ENCODE measurements at regions not wholly inside any gene's neighbourhood (a gene's known extent, or its start where the extent isn't known, plus 50 kb on each side); places are given as distances from the start of the nearest gene placed in this dataset.

DNA sequence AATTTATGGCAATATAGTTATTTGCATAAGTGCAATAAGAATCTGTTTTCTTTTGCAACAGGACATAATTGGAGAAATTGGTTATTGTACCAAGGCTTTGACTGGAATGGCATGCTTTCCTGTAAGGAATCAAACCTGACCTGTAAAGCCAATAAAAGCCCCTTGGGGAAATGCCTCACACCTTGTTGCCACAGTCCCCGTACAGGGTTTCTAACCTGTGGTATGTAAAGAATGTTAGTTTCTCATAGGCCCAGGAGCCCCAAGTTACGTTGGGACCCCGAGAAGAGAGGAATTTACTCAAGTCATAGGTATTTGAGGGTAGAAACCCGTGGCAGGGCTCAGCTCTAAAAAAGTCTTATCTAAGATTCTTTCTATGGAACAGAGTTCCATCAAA lies 441.4 kb downstream of the IGSF11 start:
- no peaks in the 10 kb centered on the region for H3K4me1 ChIP-seq (ENCODE audit: low read depth)
- no peak overlapping the region for H3K27ac ChIP-seq
- no peaks in the 10 kb centered on the region for H3K27me3 ChIP-seq
- H3K36me3 ChIP-seq = no peaks in the 10 kb centered on the region
- H3K4me3 ChIP-seq = no peak overlapping the region
- TF ChIP-seq, protein P1, sequence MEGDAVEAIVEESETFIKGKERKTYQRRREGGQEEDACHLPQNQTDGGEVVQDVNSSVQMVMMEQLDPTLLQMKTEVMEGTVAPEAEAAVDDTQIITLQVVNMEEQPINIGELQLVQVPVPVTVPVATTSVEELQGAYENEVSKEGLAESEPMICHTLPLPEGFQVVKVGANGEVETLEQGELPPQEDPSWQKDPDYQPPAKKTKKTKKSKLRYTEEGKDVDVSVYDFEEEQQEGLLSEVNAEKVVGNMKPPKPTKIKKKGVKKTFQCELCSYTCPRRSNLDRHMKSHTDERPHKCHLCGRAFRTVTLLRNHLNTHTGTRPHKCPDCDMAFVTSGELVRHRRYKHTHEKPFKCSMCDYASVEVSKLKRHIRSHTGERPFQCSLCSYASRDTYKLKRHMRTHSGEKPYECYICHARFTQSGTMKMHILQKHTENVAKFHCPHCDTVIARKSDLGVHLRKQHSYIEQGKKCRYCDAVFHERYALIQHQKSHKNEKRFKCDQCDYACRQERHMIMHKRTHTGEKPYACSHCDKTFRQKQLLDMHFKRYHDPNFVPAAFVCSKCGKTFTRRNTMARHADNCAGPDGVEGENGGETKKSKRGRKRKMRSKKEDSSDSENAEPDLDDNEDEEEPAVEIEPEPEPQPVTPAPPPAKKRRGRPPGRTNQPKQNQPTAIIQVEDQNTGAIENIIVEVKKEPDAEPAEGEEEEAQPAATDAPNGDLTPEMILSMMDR (IDR thresholded peaks at IDR 0.05; ENCODE audit: low read depth, low read length) = no peak
- DNase-seq (ENCODE audit: low read depth in 1 of 2, low spot score in 1 of 2) = no peak
- no peaks in the 10 kb centered on the region for H3K9me3 ChIP-seq (ENCODE audit: low read depth)

DNA sequence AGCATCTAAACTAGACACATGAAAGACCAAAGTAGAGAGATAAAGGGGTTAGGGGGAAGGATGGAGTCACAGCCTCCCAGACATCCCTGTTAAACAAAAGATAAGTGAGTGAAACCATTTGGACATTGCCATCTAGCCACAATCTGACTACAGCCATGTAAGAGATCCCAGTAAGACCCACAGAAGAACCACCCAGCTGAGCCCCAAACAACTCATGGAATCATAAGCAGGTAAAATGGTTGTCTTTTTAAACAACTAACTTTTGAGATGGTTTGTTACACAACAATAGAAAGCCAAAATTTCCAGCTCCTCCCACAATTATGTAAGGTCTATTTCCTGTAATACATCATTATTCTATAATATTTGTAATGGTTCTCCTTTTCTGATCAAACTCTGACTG lies 437.5 kb downstream of the IGSF11 start:
- TF ChIP-seq, protein P1 (IDR thresholded peaks at IDR 0.05; ENCODE audit: low read depth, low read length) = no peak
- Histone ChIP-seq H3K27ac (no peak overlapping the region), H3K9me3 (ENCODE audit: low read depth) (no peaks in the 10 kb centered on the region), H3K4me1 (ENCODE audit: low read depth) (no peaks in the 10 kb centered on the region), H3K36me3 (no peaks in the 10 kb centered on the region), H3K27me3 (no peaks in the 10 kb centered on the region), H3K4me3 (no peak overlapping the region)
- DNase-seq (ENCODE audit: low read depth in 1 of 2, low spot score in 1 of 2) = no peak

DNA sequence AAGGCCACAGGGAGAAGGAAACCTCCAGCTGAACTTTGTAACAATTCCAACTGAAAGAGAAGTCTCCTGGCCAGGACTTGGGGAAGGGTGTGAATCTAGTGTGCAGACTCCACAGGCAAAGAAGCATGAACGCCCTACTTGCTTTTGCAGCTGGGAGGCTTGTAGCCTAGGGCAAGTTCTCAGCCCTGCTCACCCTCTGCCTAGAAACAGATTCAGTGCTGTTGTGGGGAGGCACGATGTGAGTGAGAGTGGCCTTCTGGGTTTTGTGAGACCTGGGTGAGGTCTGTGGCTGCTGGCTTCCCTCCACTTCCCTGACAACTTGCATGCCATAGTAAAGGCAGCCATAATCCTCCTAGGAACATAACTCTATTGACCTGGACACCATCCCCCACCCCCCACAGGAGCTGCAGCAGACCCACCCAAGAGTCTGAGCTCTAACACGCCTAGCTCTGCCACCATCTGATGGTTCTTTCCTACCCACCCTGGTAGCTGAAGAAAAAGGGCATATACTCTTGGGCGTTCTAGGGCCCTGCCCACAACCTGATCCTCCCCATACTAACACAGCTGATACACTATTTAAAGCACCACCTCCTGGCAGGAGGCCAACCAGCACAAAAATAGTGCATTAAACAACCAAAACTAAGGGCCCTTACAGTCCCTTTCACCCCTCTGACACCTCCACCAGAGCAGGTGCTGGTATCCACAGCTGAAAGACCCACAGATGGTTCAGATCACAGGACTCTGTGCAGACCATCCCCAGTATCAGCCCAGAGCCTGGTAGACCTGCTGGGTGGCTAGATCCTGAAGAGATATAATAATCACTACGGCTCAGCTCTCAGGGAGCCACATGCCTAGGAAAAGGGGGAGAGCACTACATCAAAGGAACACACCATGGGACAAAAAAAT lies 426.5 kb downstream of the IGSF11 start:
- Histone ChIP-seq H3K27me3 (no peaks in the 10 kb centered on the region), H3K9me3 (ENCODE audit: low read depth) (no peaks in the 10 kb centered on the region), H3K36me3 (no peaks in the 10 kb centered on the region), H3K4me1 (ENCODE audit: low read depth) (no peaks in the 10 kb centered on the region), H3K27ac (no peak overlapping the region), H3K4me3 (no peak overlapping the region)
- TF ChIP-seq, protein P1 (IDR thresholded peaks at IDR 0.05; ENCODE audit: low read depth, low read length) = no peak
- no peak for DNase-seq (ENCODE audit: low read depth in 1 of 2, low spot score in 1 of 2)

DNA sequence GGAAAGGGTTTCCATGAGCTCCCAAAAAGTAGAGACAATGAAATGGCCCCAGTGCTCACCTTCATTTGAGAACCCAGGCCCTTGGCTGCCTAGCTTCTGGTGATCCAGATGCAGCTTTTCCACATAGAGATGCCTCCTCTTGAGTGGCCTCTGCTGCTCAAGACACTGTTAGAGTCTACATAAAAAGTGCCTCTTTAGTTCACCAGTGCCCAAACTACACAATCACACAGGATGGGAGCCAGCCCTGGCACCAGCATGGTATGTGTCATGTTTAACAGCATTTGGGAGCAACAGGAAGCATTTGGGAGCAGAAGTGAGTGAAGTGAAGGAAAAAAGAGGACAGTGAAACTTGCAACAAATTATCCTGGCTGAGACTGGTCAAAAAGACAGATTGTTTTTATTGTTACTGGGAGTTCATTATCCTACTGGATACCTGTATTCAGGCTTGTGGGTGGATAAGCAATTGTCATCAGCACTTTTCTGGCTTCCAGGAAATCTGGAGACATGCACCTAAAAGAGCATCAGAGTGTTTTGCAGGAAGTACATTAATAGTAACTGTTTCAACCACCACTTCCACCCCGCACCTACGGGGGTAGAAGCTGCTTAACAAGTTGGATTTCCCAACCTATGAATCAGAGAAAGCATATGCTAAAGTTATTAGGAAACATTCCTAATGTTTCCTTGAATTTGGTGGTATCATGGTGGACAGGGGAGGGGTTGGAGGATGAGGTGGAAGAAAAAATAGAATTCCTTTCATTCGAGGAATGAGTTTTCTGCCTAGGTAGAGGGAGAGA lies 416.2 kb downstream of the IGSF11 start:
- Histone ChIP-seq H3K4me1 (ENCODE audit: low read depth) (no peaks in the 10 kb centered on the region), H3K27ac (no peak overlapping the region), H3K36me3 (no peaks in the 10 kb centered on the region), H3K27me3 (no peaks in the 10 kb centered on the region), H3K4me3 (no peak overlapping the region), H3K9me3 (ENCODE audit: low read depth) (no peaks in the 10 kb centered on the region)
- DNase-seq (ENCODE audit: low read depth in 1 of 2, low spot score in 1 of 2) = no peak
- TF ChIP-seq, protein P1 (IDR thresholded peaks at IDR 0.05; ENCODE audit: low read depth, low read length) = no peak

DNA sequence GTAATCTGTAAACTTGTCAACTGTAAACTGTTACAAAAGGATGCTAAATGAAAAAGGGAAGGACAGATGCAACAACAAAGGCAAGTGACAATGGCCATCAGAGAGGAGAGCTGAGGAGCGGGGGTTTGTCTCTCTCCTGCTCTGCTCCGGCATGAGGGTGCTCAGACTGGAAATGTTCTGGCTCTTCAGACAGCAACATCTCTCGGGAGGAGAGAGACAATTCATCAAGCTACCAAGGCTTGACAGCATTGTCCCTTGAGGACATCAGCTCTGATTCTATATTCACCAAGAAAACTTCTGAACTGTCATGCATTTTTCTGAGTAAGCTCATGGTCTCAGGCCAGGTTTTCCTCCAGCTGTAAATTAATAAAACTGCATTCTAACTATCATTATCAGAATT lies 408.2 kb downstream of the IGSF11 start:
- H3K27me3 ChIP-seq = no peaks in the 10 kb centered on the region
- TF ChIP-seq, protein P1 (IDR thresholded peaks at IDR 0.05; ENCODE audit: low read depth, low read length) = no peak

More for the DNA sequence above, 408.2 kb downstream of the IGSF11 start:
- H3K9me3 ChIP-seq (ENCODE audit: low read depth) = no peaks in the 10 kb centered on the region
- no peak overlapping the region for H3K4me3 ChIP-seq
- no peaks in the 10 kb centered on the region for H3K36me3 ChIP-seq
- H3K4me1 ChIP-seq (ENCODE audit: low read depth) = no peaks in the 10 kb centered on the region
- no peak for DNase-seq (ENCODE audit: low read depth in 1 of 2, low spot score in 1 of 2)
- H3K27ac ChIP-seq = no peak overlapping the region

Data from cardiac muscle cell (in vitro differentiated cells and primary cell).